Fibroblast of skin of left quadriceps (primary cell): ENCODE measurements at regions not wholly inside any gene's neighbourhood (a gene's known extent, or its start where the extent isn't known, plus 50 kb on each side); places are given as distances from the start of the nearest gene placed in this dataset.
"Not testable (repeated sequence)": the region's sequence is repeated elsewhere in the genome, so short reads cannot be mapped to it uniquely, and the experiment has no call there.

Experiments
- DNase-seq, 2 experiments: peaks; one replicate each; pipeline ENCODE4 v3.0.0-alpha.2; 2013; ENCODE audit warnings: low read depth in 2 of 2

DNA sequence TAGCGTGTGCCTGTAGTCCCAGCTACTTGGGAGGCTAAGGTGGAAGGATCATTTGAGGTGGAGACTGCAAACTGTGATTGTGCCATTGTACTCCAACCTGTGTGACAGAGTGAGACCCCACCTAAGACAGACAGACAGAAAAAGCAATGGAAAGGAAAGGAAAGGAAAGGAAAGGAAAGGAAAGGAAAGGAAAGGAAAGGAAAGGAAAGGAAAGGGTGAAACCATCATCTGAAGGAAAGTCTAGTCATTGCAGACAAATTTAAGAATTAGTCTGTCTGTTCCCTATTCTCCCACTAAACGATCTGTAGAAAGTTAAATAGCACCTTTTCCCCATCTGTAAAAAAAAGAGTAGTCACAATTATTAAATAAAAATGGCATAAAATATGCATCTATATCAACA, 91.1 kb upstream of the SKAP2 start:
- DNase-seq, result no peak

DNA sequence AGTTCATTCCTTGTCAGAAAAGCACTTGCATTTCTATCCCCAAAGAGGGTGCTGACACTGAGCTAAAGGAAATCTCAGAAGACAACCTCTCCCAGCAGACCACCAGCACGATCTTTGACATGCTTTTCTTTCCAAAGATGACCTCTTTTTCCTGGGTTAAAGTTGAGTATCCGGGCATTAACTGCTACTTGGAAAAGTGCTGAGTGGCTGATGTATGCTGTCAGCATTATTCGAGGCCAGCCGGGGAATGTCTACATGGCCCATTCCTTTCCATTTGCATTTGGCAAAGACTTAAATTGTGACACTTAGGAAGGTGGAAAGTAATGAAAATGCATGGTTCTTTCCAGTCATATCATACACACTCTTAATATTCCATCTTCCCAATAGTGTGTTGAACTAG, 90.6 kb upstream of the SKAP2 start:
- no peak for DNase-seq

DNA sequence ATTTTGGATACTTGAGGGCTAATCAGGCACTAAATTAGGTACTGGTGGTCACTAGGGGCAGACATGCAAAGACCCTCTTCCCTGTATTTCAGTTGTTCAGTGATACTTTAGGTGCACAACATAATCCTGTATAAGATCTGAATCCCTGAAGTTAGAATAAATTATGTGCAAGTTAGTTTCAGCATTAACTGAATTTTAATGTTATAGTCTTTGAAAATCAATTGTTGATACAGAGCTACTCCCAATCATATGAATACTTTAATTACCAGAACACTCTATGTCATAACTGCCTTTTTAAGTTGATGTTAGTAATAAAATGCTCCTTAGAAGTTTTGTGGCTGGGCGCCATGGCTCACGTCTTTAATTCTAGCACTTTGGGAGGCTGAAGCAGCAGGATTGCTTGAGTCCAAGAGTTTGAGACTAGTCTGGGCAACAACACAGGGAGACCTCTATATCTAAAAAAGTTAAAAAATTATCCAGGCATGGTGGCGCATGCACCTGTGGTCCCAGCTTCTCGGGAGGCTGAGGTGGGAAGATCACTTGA, 87.1 kb upstream of the SKAP2 start:
- DNase-seq, result no peak

DNA sequence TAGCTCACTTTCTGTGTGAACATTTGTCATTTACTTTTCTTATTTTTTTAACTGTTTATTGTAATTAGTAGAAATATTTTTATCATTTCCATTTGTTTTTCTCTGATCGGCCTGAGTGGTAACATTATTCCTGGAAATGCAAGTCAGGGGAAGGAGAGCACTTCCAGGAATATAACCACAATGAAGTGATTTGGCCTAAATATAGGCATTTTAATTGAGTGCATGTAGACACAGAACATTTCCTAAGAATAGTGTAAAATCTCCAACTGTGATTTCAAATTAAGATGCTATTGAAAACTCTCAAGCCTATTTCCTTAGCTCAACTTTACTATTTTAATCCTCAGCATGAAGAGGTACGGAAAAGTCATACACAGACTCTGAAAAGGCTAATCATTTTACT, 86.5 kb upstream of the SKAP2 start:
- DNase-seq, result no peak

DNA sequence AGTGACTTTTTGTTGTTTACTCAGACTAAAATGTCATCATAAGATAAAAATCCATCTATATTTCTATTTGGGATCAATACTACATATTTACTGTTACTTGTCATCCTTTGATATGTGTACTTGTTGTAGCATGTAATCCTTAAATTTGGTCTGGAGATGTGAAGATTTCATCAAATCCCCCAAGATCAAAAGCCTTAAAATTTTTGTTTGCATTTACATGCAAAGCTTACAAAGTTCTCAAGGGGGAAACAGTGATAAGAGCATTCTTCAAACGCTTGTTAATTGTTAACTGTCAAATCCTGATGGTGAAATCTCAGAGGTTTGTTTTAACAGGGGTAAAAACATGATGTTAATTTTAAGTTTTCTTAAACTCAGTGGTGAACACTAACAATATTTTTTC, 84.9 kb upstream of the SKAP2 start:
- DNase-seq, result no peak

DNA sequence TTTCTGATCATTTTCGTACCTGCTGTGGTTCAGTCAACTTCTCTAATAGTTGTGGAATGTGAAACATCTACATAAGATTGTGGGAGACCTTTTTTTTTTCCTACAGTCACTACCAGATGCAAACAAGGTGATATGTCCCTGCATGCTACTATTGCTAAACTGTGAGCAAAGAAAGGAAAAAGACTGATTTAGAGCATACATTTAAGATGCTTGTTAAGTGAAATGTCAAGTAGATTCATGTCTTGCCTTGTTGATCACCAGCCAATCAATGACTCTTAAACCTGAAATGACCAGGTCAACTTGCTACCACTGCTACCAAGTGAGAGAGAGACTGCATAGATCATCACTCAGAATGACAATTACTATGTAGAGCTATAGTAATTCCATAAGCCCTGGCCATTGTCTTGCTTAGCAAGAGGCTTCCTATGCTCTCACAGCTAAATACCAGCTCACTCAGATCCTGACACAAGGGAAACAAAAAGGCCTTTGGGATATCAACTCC, 84.3 kb upstream of the SKAP2 start:
- no peak for DNase-seq

DNA sequence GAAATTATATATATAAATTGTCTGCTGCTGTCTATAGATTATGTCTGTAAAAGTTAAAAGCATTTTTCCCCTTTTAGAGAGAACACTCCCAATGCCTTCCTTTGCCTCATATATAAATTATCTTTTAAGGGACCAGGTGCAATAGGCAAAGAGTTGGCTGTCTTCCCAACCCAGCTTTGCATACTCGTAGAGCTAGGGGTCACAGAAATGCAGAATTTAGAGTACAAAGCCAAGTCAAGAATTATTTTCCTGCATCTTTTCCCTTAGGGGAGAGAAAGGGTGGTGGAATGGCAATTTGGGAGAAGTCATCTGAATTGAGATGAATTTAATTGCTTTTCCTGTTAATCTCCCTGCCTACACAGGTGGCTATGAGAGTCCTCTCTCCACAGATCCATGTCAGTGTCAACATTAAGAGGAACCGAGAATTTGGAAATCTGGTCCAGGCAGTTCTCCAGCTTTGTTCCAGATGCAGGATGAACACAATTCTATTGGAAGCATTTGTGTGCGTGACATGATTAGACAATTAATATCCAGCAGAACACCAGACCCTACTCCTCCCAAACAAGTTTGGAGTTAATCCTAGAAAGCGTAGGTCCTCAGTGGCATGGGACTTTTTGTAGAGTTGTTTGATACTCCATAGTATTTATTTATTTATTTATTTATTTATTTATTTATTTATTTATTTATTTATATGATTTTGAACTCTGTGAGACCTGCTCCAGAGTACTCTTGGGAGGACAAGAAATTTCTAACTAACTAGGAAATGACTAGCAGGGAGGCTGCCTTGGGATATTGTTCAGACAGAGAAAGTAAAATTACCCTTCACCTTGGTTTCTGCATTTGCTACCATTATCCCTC, 80.3 kb upstream of the SKAP2 start:
- no peak for DNase-seq

DNA sequence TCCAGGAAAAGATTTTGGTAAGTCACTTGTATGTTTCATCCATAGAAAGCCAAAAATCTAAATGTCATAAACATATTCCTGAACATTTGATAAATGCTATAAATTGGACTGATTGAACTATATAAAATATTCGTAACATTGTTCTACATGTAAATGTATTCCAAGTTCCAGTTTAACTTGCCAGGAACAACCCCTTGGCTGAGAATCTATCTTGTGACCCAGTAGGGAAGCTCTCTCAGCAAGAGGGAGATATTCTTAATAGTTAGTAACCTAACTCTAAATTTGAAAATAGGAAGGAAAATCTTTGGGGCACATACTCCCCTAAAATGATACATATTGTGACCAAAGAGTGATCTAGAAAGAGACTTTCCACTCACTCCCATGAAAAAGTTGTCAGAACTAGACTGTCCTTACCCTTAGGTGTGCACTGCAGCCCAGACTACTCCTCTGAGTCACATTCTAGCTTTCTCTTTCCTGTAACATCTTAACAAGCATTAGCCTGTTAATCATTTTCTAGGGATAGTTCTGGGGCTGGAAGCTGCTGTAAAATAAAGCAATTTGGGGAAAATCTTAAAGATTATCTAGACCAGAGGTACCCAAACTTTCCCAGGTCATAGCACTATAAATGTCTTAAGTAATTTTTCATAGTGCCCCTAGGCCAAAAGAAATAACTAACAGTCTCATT, 73.7 kb upstream of the SKAP2 start:
- DNase-seq, result no peak

DNA sequence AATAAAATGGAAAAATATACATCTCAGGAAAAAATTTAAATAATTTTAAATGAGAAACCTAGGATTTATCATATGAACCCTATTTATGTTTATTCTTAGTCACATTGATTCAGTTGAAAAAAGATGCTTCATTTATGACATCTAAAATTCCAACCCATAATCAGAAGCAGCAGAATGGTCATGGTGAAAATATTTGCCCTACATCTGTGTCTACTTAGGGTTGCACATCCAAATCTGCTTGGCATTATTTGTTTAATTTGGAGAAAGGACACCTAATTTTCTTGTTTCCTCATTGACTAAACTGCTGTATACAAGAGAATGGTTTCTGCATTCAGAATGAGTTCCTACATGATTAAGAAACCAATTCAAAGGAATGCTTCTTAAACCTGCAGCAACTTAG, 72.9 kb upstream of the SKAP2 start:
- peak; percentile 25 to 28 for DNase-seq

DNA sequence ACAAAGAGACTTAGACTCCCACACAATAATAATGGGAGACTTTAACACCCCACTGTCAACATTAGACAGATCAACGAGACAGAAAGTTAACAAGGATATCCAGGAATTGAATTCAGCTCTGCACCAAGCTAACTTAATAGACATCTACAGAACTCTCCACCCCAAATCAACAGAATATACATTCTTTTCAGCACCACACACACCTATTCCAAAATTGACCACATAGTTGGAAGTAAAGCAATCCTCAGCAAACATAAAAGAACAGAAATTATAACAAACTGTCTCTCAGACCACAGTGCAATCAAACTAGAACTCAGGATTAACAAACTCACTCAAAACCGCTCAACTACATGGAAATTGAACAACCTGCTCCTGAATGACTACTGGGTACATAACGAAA, 68.2 kb upstream of the SKAP2 start:
- DNase-seq, result not testable (repeated sequence)

DNA sequence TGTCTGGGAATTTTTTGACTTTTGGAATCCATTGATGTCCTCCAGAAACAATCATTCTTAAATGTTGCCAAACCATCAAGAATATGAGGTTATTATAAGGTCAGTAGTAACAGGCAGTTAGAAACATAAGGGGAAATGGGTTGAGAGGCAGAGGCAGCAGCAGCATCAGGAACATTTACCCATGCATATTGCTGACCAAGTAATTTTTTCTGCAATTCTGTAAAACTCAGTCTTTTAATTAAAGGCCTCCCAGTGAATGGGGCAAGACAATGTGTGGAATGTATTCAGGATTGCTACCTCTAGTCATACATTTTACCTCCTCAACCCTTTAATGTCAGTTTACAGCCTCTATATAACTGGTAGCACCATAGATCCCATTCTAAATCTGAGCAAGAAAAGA, 66.5 kb upstream of the SKAP2 start:
- no peak for DNase-seq

DNA sequence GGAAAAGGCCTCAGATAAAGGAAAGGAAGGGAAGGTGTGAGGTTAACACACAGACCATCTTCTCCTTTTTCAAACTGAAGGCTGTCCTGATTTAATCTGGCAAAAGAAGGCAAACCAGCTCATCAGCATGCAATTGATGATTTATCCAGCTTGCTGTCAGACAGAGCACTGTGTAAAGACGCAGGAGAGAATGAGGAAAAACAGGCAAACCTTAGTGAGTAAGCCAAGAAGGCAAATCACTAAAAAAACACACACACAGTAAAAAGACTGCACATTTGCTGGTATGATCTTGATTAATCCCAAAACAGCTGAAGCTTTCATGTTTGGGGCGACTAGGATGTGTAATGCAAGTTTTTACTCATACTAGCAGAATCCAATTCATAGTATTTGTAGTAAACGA, 65.8 kb upstream of the SKAP2 start:
- no peak for DNase-seq

DNA sequence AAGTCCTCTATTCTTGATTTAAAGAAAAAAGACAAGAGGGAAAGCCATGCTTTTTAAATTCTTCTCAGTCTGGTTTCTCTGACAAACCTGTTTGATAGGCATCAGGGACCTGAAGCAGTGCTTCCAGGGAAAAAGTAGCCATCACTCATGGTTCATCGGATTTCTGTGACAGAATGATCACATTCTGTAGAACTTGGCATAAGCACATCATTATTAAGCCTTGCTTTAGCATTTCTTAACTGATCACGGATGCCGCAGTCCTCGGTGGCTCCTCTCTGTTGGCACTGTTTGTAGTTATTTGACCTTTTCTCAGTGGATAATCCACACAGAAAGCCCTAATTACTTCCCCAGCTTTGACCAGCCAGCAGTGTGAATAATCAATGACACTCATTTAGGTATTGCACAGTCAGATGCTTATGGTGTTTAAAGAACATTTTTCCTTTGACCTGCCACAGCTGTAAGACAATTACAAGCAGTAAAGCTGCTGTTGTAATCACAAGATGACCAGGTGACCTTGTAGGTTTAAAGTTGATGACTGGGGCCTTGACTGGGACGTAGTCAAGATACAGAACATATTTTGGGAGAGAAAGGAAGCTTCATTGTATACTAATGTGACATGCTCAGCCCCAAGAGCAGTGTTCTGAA, 64.4 kb upstream of the SKAP2 start:
- no peak for DNase-seq

DNA sequence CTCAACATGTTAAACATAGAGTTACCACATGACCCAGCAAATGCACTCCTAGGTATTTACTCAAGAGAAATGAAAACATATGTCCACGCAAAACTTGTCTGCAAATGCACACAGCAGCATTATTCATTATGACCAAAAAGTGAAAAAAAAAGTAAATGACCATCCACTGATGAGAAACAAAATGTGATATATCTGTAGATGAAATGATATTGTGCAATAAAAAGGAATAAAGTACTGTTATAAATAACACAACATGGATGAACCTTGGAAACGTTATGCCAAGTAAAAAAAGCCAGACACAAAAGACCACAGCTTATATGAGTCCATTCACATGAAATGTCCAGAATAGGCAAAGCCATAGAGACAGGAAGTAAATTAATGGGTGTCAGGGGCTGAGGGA, 61.4 kb upstream of the SKAP2 start:
- no peak for DNase-seq

DNA sequence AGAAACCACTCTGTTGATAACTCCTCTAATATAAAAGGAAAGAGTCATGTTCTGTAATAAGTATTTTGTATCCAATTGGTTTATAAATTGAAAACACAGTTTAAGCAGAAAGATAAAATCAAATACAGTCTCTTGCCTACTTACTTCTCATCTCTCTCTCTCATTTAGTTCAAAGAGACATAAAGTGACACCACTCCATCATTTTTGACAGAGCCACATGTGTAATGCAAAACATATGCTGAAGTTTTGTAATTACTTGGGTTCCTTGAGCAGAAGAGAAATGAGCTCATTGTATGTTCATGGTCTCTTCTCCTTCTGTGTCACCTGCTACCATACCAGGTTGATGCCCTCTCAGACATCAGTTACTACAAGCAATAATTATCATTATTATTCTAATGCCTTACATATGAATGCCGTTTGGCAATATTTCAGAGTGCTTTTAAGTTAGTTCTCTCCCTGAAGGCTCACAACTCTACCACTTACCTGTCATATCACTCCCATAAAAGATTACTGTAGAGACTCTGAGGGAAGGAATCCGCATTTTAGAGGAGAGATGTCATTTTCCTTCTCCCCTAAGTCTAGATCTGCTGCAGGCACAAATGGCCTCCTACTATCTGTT, 59.9 kb upstream of the SKAP2 start:
- DNase-seq, result no peak

DNA sequence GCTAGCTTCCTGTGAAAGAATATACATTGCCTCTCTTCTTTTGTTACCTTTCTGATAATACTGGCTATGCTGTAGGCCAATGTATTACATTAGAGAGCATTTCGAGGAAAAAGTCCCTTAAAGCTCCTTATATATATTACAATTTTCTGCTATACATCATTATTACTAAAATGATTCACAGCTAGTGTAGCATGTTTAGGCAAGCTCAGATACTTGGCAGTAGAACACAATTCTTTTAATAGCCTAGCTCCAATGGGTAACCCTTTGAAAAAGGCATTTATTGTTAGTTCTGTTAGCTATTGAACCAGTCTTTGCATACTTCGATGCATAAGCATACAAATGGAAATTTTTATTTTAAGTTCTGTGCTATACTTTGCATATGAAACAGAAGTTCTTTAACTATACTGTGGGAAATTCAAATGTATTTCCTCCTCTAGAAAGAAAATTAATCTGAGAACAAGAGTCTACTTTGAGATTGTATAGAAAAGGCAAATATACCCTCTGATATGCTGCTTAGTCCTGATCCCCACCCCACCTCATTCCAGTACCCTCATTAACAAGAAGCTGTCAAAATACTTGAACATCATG, 55.6 kb upstream of the SKAP2 start:
- DNase-seq, result no peak

DNA sequence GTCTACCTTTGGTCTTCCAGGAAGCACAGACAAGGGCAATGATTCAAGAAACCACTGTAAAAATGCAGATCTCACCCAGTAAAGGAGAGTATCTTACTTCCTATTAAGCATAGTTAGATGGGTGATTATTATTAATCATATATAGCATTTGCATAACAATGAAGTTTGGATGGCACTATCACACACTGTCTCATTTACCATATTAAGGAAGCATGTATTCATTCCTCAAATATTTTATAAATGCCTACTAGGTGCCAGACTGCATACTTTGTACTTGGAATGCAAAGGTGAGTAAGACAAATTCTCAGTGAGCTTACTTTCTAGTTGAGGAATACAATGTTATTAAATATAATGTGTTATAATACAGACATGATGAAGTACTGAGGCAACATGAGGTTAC, 53.9 kb upstream of the SKAP2 start:
- DNase-seq, result no peak

DNA sequence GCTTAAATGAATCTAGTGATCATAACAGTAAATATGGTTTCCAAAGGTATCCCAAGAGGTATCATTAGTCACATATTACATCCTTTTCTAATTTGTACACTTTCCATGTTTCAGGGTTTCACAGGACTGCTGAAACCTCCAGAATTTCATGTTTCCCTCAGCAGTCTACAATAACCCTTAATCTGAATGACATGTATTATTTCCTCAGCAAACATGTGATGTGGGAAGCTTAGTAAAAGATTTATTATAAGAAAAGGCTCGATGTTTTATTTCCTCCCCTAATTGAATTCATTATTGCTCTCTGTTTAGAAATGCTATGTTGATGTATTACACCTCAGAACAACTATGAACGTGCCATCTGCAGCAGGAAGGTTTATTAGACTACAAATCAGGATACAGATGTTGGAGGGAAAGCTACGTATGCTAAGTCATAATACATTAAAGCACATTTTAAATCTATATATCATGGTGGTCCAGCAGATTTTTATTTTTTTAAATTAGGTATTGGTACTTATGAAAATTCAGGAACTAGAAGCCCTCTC, 52.5 kb upstream of the SKAP2 start:
- DNase-seq, result no peak

DNA sequence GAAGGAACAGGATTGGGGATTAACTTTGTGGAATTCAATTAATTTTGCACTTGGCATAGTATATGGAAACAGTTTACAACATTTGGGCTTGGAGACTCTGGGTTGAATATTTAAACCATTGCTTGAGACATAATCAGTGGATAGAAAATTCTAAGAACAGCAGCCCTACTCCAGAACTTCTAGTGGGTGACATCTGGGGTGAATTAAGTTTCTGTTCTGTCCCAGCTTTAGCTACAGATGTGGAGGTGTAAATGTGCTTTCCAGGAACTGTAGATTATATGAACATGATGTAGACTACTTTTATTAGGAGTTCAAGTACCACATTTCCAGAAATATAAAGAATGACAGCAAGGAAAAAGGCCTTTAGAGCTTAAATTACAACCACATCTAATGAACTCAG, 51.9 kb upstream of the SKAP2 start:
- no peak for DNase-seq
